Glutamatergic neuron (in vitro differentiated cells): ENCODE measurements at regions not wholly inside any gene's neighbourhood (a gene's known extent, or its start where the extent isn't known, plus 50 kb on each side); places are given as distances from the start of the nearest gene placed in this dataset.

Source experiments
- DNase-seq: peaks from one replicate; pipeline ENCODE4 v3.0.0; 2022
- H3K27ac Mint-ChIP-seq: one replicate; pipeline ENCODE4 v1.8.0; 2020; ENCODE audit warnings: mild to moderate bottlenecking, mixed read lengths, inconsistent platforms; ENCODE audit not compliant: unreplicated experiment
- H3K27me3 Mint-ChIP-seq: one replicate; pipeline ENCODE4 v1.8.0; 2020; ENCODE audit warnings: mild to moderate bottlenecking, moderate library complexity, mixed read lengths, inconsistent platforms; ENCODE audit not compliant: unreplicated experiment
- H3K36me3 Mint-ChIP-seq: one replicate; pipeline ENCODE4 v1.8.0; 2020; ENCODE audit warnings: mild to moderate bottlenecking, mixed read lengths, inconsistent platforms; ENCODE audit not compliant: unreplicated experiment
- H3K4me1 Mint-ChIP-seq: one replicate; pipeline ENCODE4 v1.8.0; 2020; ENCODE audit warnings: mild to moderate bottlenecking, low read depth, mixed read lengths, inconsistent platforms; ENCODE audit not compliant: unreplicated experiment
- H3K4me3 Mint-ChIP-seq: one replicate; pipeline ENCODE4 v1.8.0; 2020; ENCODE audit warnings: mild to moderate bottlenecking, mixed read lengths, inconsistent platforms; ENCODE audit not compliant: unreplicated experiment
- H3K9me3 Mint-ChIP-seq: one replicate; pipeline ENCODE4 v1.8.0; 2020; ENCODE audit warnings: mild to moderate bottlenecking, moderate library complexity, mixed read lengths, inconsistent platforms; ENCODE audit not compliant: unreplicated experiment
- CTCF ChIP-seq: fragments of 200-600 bp; sonication (generic); IDR thresholded peaks from one replicate; pipeline ENCODE4 v1.5.0; 2021; ENCODE audit not compliant: partially characterized antibody, unreplicated experiment

GRCh38 chr13:109645831-109646230 is 140.6 kb downstream of the IRS2 start:
- Mint-ChIP-seq H3K27ac (no peak overlapping the region), H3K27me3 (no peaks in the 10 kb centered on the region), H3K4me1 (peaks cover 9% of the 10 kb centered on the region), H3K4me3 (no peak overlapping the region), H3K36me3 (peaks cover 11% of the 10 kb centered on the region), H3K9me3 (peaks cover 5% of the 10 kb centered on the region)
- TF ChIP-seq CTCF: no peak
- no peak for DNase-seq

- peaks cover 13% of the 10 kb centered on the region for H3K36me3 Mint-ChIP-seq
- no peak overlapping the region for H3K4me3 Mint-ChIP-seq
- no peak overlapping the region for H3K27ac Mint-ChIP-seq
- H3K27me3 Mint-ChIP-seq: no peaks in the 10 kb centered on the region
- peaks cover 9% of the 10 kb centered on the region for H3K4me1 Mint-ChIP-seq
- peaks cover 6% of the 10 kb centered on the region for H3K9me3 Mint-ChIP-seq
- no peak for DNase-seq
- TF ChIP-seq CTCF: no peak
Observed at GRCh38 chr13:109644956-109645355, 141.4 kb downstream of the IRS2 start.

- no peak for DNase-seq
- TF ChIP-seq CTCF: no peak
- H3K9me3 Mint-ChIP-seq: peaks cover 6% of the 10 kb centered on the region
- H3K27me3 Mint-ChIP-seq: no peaks in the 10 kb centered on the region
- peaks cover 13% of the 10 kb centered on the region for H3K36me3 Mint-ChIP-seq
- H3K27ac Mint-ChIP-seq: no peak overlapping the region
- H3K4me3 Mint-ChIP-seq: no peak overlapping the region
- peaks cover 9% of the 10 kb centered on the region for H3K4me1 Mint-ChIP-seq
Observed at GRCh38 chr13:109644069-109644750, 142.2 kb downstream of the IRS2 start.

- no peak for DNase-seq
- peaks cover 9% of the 10 kb centered on the region for H3K4me1 Mint-ChIP-seq
- no peak overlapping the region for H3K4me3 Mint-ChIP-seq
- H3K27ac Mint-ChIP-seq: no peak overlapping the region
- peaks cover 6% of the 10 kb centered on the region for H3K9me3 Mint-ChIP-seq
- peaks cover 13% of the 10 kb centered on the region for H3K36me3 Mint-ChIP-seq
- H3K27me3 Mint-ChIP-seq: no peaks in the 10 kb centered on the region
- TF ChIP-seq CTCF: no peak
Observed at GRCh38 chr13:109642358-109642757, 144.0 kb downstream of the IRS2 start.

GRCh38 chr13:109636736-109637135 is 149.6 kb downstream of the IRS2 start:
- Mint-ChIP-seq H3K4me3 (no peak overlapping the region), H3K9me3 (peaks cover 3% of the 10 kb centered on the region), H3K27ac (no peak overlapping the region), H3K36me3 (peaks cover 9% of the 10 kb centered on the region), H3K27me3 (no peaks in the 10 kb centered on the region), H3K4me1 (no peaks in the 10 kb centered on the region)
- no peak for DNase-seq
- no peak for TF ChIP-seq CTCF
